GM23248 (cell line): ENCODE measurements at regions not wholly inside any gene's neighbourhood (a gene's known extent, or its start where the extent isn't known, plus 50 kb on each side); places are given as distances from the start of the nearest gene placed in this dataset.
A peak's percentile ranks its signal among the peaks of the same experiment; 100 is the strongest.

Source experiments
- DNase-seq: peaks from one replicate; pipeline ENCODE4 v3.0.0-alpha.2; 2015
- H2AFZ ChIP-seq: fragments of 200-600 bp; sonication (generic); 2 replicates; pipeline ENCODE4 v1.6.1; 2016; ENCODE audit warnings: antibody characterized with exemption
- H3F3A ChIP-seq: fragments of 200-600 bp; sonication (generic); 2 replicates; pipeline ENCODE4 v1.6.1; 2016; ENCODE audit warnings: mild to moderate bottlenecking, antibody characterized with exemption, mixed run types; ENCODE audit not compliant: insufficient read depth
- H3K27ac ChIP-seq: fragments of 200-600 bp; sonication (generic); 2 replicates; pipeline ENCODE4 v1.5.1; 2016; ENCODE audit warnings: mild to moderate bottlenecking
- H3K27me3 ChIP-seq: fragments of 200-600 bp; sonication (generic); replicated peaks from 2 replicates; pipeline ENCODE4 v1.6.1; 2016; ENCODE audit warnings: mild to moderate bottlenecking; ENCODE audit not compliant: insufficient read depth
- H3K36me3 ChIP-seq: fragments of 200-600 bp; sonication (generic); 2 replicates; pipeline ENCODE4 v1.6.1; 2016; ENCODE audit warnings: low read depth, mild to moderate bottlenecking
- H3K4me1 ChIP-seq: fragments of 200-600 bp; sonication (generic); 2 replicates; pipeline ENCODE4 v1.6.1; 2016; ENCODE audit warnings: mild to moderate bottlenecking; ENCODE audit not compliant: insufficient read depth
- H3K4me2 ChIP-seq: fragments of 200-600 bp; sonication (generic); one replicate; pipeline ENCODE4 v1.6.1; 2016; ENCODE audit warnings: mild to moderate bottlenecking; ENCODE audit not compliant: unreplicated experiment
- H3K4me3 ChIP-seq: fragments of 200-600 bp; sonication (generic); 2 replicates; pipeline ENCODE4 v1.5.1; 2016; ENCODE audit warnings: mild to moderate bottlenecking
- H3K79me2 ChIP-seq: fragments of 200-600 bp; sonication (generic); 2 replicates; pipeline ENCODE4 v1.6.1; 2016; ENCODE audit warnings: mild to moderate bottlenecking; ENCODE audit not compliant: insufficient read depth
- H3K9ac ChIP-seq: fragments of 200-600 bp; sonication (generic); 2 replicates; pipeline ENCODE4 v1.6.1; 2016; ENCODE audit warnings: mild to moderate bottlenecking
- H3K9me2 ChIP-seq: fragments of 200-600 bp; sonication (generic); 2 replicates; pipeline ENCODE4 v1.6.1; 2016; ENCODE audit warnings: mixed run types, mild to moderate bottlenecking, moderate library complexity; ENCODE audit not compliant: insufficient read depth
- H3K9me3 ChIP-seq: fragments of 200-600 bp; sonication (generic); one replicate; pipeline ENCODE4 v1.6.1; 2017; ENCODE audit warnings: low read depth
- H4K20me1 ChIP-seq: fragments of 200-600 bp; sonication (generic); 2 replicates; pipeline ENCODE4 v1.6.0; 2016; ENCODE audit not compliant: insufficient read depth
- EZH2 ChIP-seq: fragments of 200-600 bp; sonication (generic); IDR thresholded peaks from 2 replicates; pipeline ENCODE4 v1.6.1; 2018; ENCODE audit warnings: antibody characterized with exemption, mild to moderate bottlenecking; ENCODE audit not compliant: insufficient read depth, poor library complexity, severe bottlenecking
- EZH2phosphoT487 ChIP-seq: fragments of 200-600 bp; sonication (generic); IDR thresholded peaks from 2 replicates; pipeline ENCODE4 v1.6.1; 2018; ENCODE audit warnings: antibody characterized with exemption, moderate library complexity, mild to moderate bottlenecking, low read depth; ENCODE audit not compliant: insufficient read depth
- WGBS, 2 experiments: methylation state at CpG; one replicate each; pipeline ENCODE4 v1.1.6; 2015 to 2017; ENCODE audit warnings: low lambda C conversion rate in 2 of 2, low coverage in 1 of 2; ENCODE audit errors: missing lambda C conversion rate in 2 of 2; 5-methylcytosine and 5-hydroxymethylcytosine counted together
- in situ Hi-C: fragments of 300-500 bp; cut with MboI; formaldehyde crosslinking; loops from 2 replicates; pipeline ENCODE4 v1.15.0; 2020

GRCh38 chr2:128371248-128371630, 52.6 kb upstream of the HS6ST1 start:
- no peaks in the 10 kb centered on the region for H3K36me3 ChIP-seq
- peaks cover 24% of the 10 kb centered on the region for H3K4me1 ChIP-seq
- H3K79me2 ChIP-seq, result no peaks in the 10 kb centered on the region
- H3K9ac ChIP-seq, result no peak overlapping the region
- no peaks in the 10 kb centered on the region for H3K27me3 ChIP-seq
- DNase-seq, result no peak
- no peak overlapping the region for H2AFZ ChIP-seq
- H4K20me1 ChIP-seq, result no peaks in the 10 kb centered on the region
- in situ Hi-C loops, result no loop called here
- H3K4me3 ChIP-seq, result no peak overlapping the region
- TF ChIP-seq EZH2phosphoT487 (no peak), EZH2 (no peak)
- no peaks in the 10 kb centered on the region for H3K9me3 ChIP-seq
- no peak overlapping the region for H3K4me2 ChIP-seq
- H3K27ac ChIP-seq, result no peak overlapping the region
- no peaks in the 10 kb centered on the region for H3K9me2 ChIP-seq
- no peaks in the 10 kb centered on the region for H3F3A ChIP-seq
- 96 to 98% methylated on average over 8 of the region's 8 CpGs for WGBS, 2 experiments

GRCh38 chr2:128371648-128372345, 53.1 kb upstream of the HS6ST1 start:
- DNase-seq, result no peak
- Histone ChIP-seq H3K4me1 (peaks cover 24% of the 10 kb centered on the region), H3K36me3 (no peaks in the 10 kb centered on the region), H2AFZ (no peak overlapping the region), H4K20me1 (no peaks in the 10 kb centered on the region), H3K9me3 (no peaks in the 10 kb centered on the region), H3K27ac (no peak overlapping the region), H3F3A (no peaks in the 10 kb centered on the region), H3K79me2 (no peaks in the 10 kb centered on the region), H3K9ac (no peak overlapping the region), H3K9me2 (no peaks in the 10 kb centered on the region), H3K4me2 (no peak overlapping the region), H3K27me3 (no peaks in the 10 kb centered on the region), H3K4me3 (no peak overlapping the region)
- in situ Hi-C loops, result no loop called here
- 95% methylated on average over 10 to 11 of the region's 11 CpGs for WGBS, 2 experiments
- TF ChIP-seq EZH2phosphoT487 (no peak), EZH2 (no peak)

- no peak overlapping the region for H3K4me3 ChIP-seq
- H3F3A ChIP-seq, result no peaks in the 10 kb centered on the region
- WGBS, 2 experiments, result 95% methylated on average over 23 to 24 of the region's 24 CpGs
- H3K9me3 ChIP-seq, result no peaks in the 10 kb centered on the region
- DNase-seq, result no peak
- no peaks in the 10 kb centered on the region for H4K20me1 ChIP-seq
- no peak overlapping the region for H3K9ac ChIP-seq
- TF ChIP-seq EZH2 (no peak), EZH2phosphoT487 (no peak)
- no peaks in the 10 kb centered on the region for H3K27me3 ChIP-seq
- H3K27ac ChIP-seq, result no peak overlapping the region
- H3K79me2 ChIP-seq, result no peaks in the 10 kb centered on the region
- no peak overlapping the region for H2AFZ ChIP-seq
- in situ Hi-C loops, result no loop called here
- H3K4me2 ChIP-seq, result no peak overlapping the region
- peaks cover 24% of the 10 kb centered on the region for H3K4me1 ChIP-seq
- H3K9me2 ChIP-seq, result no peaks in the 10 kb centered on the region
- H3K36me3 ChIP-seq, result no peaks in the 10 kb centered on the region
These were observed 54.1 kb upstream of the HS6ST1 start for GRCh38 chr2:128372621-128373341.

GRCh38 chr2:128373451-128374000, 54.9 kb upstream of the HS6ST1 start:
- no peaks in the 10 kb centered on the region for H3F3A ChIP-seq
- H3K27ac ChIP-seq, result no peak overlapping the region
- no peaks in the 10 kb centered on the region for H3K9me2 ChIP-seq
- H3K9me3 ChIP-seq, result no peaks in the 10 kb centered on the region
- peak overlapping the region; percentile 37 for H2AFZ ChIP-seq
- no peaks in the 10 kb centered on the region for H3K27me3 ChIP-seq
- no peaks in the 10 kb centered on the region for H3K79me2 ChIP-seq
- no peak overlapping the region for H3K4me3 ChIP-seq
- in situ Hi-C loops, result no loop called here
- peaks cover 27% of the 10 kb centered on the region for H3K4me1 ChIP-seq
- 0 out of 2 replicates have a peak overlapping the region, but pooled peaks have one; percentile 25 for H3K9ac ChIP-seq
- no peaks in the 10 kb centered on the region for H4K20me1 ChIP-seq
- no peak for DNase-seq
- no peaks in the 10 kb centered on the region for H3K36me3 ChIP-seq
- 75 to 79% methylated on average over 10 of the region's 10 CpGs for WGBS, 2 experiments
- no peak overlapping the region for H3K4me2 ChIP-seq
- no peak for TF ChIP-seq EZH2phosphoT487
- no peak for TF ChIP-seq EZH2
